Liver (tissue), 8 donors: ENCODE measurements at regions not wholly inside any gene's neighbourhood (a gene's known extent, or its start where the extent isn't known, plus 50 kb on each side); places are given as distances from the start of the nearest gene placed in this dataset.

Source experiments
- DNase-seq: peaks from one replicate; pipeline ENCODE4 v3.0.0-alpha.2; 2017; ENCODE audit warnings: low spot score
- H3K27ac ChIP-seq, 2 donors: one replicate each; pipeline ENCODE4 v1.7.0; 2013; ENCODE audit warnings: inconsistent platforms in 2 of 2, low read length in 2 of 2, control low read depth in 1 of 2, low read depth in 1 of 2, mild to moderate bottlenecking in 1 of 2
- H3K27me3 ChIP-seq, 4 donors: one replicate each; pipeline versions ENCODE4 v1.6.1 to v1.7.0; 2013; ENCODE audit warnings: low read length in 3 of 4, inconsistent platforms in 1 of 4, mild to moderate bottlenecking in 1 of 4, moderate library complexity in 1 of 4; ENCODE audit not compliant: control insufficient read depth in 4 of 4, insufficient read depth in 4 of 4
- H3K36me3 ChIP-seq, 4 donors: one replicate each; pipeline versions ENCODE4 v1.6.1 to v1.7.0; 2013; ENCODE audit warnings: low read length in 3 of 4, mild to moderate bottlenecking in 3 of 4, low read depth in 1 of 4, moderate library complexity in 1 of 4; ENCODE audit not compliant: control insufficient read depth in 4 of 4, insufficient read depth in 3 of 4
- H3K4me1 ChIP-seq, 4 donors: one replicate each; pipeline versions ENCODE4 v1.6.1 to v1.7.0; 2013; ENCODE audit warnings: low read length in 3 of 4, mild to moderate bottlenecking in 3 of 4, moderate library complexity in 1 of 4; ENCODE audit not compliant: control insufficient read depth in 4 of 4, insufficient read depth in 4 of 4
- H3K4me3 ChIP-seq, 3 donors: one replicate each; pipeline versions ENCODE4 v1.6.1 to v1.7.0; 2013; ENCODE audit warnings: low read length in 3 of 3, control low read depth in 1 of 3, low read depth in 1 of 3, mild to moderate bottlenecking in 1 of 3
- H3K9ac ChIP-seq, 2 donors: one replicate each; pipeline ENCODE4 v1.7.0; 2013; ENCODE audit warnings: low read length in 2 of 2, mild to moderate bottlenecking in 2 of 2, moderate library complexity in 2 of 2, control low read depth in 1 of 2, low read depth in 1 of 2
- H3K9me3 ChIP-seq, 4 donors: one replicate each; pipeline versions ENCODE4 v1.6.1 to v1.7.0; 2013; ENCODE audit warnings: low read length in 3 of 4; ENCODE audit not compliant: control insufficient read depth in 4 of 4
- ATF3 ChIP-seq: IDR thresholded peaks from 2 replicates; pipeline ENCODE4 v1.6.1; 2016; ENCODE audit warnings: antibody characterized with exemption
- CTCF ChIP-seq: fragments of 150-350 bp; IDR thresholded peaks from 2 replicates; pipeline ENCODE4 v1.5.1; 2017; ENCODE audit warnings: improper control_type of control experiment, low read depth, low read length; ENCODE audit not compliant: missing input control
- EGR1 ChIP-seq, 2 donors: IDR thresholded peaks; 2 replicates each; pipeline ENCODE4 v1.6.1; 2016 to 2018; ENCODE audit warnings: antibody characterized with exemption in 2 of 2, low read depth in 2 of 2
- FOXA1 ChIP-seq: IDR thresholded peaks from 2 replicates; pipeline ENCODE4 v1.6.1; 2016; ENCODE audit warnings: antibody characterized with exemption
- FOXA2 ChIP-seq: IDR thresholded peaks from 2 replicates; pipeline ENCODE4 v1.6.1; 2016; ENCODE audit warnings: antibody characterized with exemption
- GABPA ChIP-seq, 2 donors: IDR thresholded peaks in 1 of 2; conservative IDR thresholded peaks in 1 of 2; 2 replicates each; pipeline ENCODE4 v1.6.1; 2016; ENCODE audit warnings: antibody characterized with exemption in 2 of 2, mild to moderate bottlenecking in 1 of 2, moderate library complexity in 1 of 2
- HNF4A ChIP-seq, 2 donors: conservative IDR thresholded peaks; 2 replicates each; pipeline ENCODE4 v1.6.1; 2016; ENCODE audit warnings: antibody characterized with exemption in 2 of 2, mild to moderate bottlenecking in 2 of 2
- HNF4G ChIP-seq: IDR thresholded peaks from 2 replicates; pipeline ENCODE4 v1.6.1; 2016; ENCODE audit warnings: antibody characterized with exemption
- JUND ChIP-seq, 2 donors: IDR thresholded peaks; 2 replicates each; pipeline ENCODE4 v1.6.1; 2016; ENCODE audit warnings: antibody characterized with exemption in 2 of 2
- MAX ChIP-seq: IDR thresholded peaks from 2 replicates; pipeline ENCODE4 v1.6.1; 2016; ENCODE audit warnings: antibody characterized with exemption
- NR2F2 ChIP-seq: IDR thresholded peaks from 2 replicates; pipeline ENCODE4 v1.6.1; 2016; ENCODE audit warnings: antibody characterized with exemption
- RAD21 ChIP-seq, 2 donors: IDR thresholded peaks; 2 replicates each; pipeline ENCODE4 v1.6.1; 2016; ENCODE audit warnings: antibody characterized with exemption in 2 of 2, mild to moderate bottlenecking in 2 of 2
- REST ChIP-seq: IDR thresholded peaks from 2 replicates; pipeline ENCODE4 v1.6.1; 2016; ENCODE audit warnings: antibody characterized with exemption, mild to moderate bottlenecking
- RXRA ChIP-seq, 2 donors: IDR thresholded peaks; 2 replicates each; pipeline ENCODE4 v1.6.1; 2017 to 2018; ENCODE audit warnings: antibody characterized with exemption in 2 of 2, mild to moderate bottlenecking in 1 of 2
- SP1 ChIP-seq: IDR thresholded peaks from 2 replicates; pipeline ENCODE4 v1.6.1; 2018; ENCODE audit warnings: antibody characterized with exemption, mild to moderate bottlenecking
- TAF1 ChIP-seq: conservative IDR thresholded peaks from 2 replicates; pipeline ENCODE4 v1.6.1; 2016; ENCODE audit warnings: antibody characterized with exemption, mild to moderate bottlenecking
- YY1 ChIP-seq: IDR thresholded peaks from 2 replicates; pipeline ENCODE4 v1.6.1; 2016; ENCODE audit warnings: antibody characterized with exemption, mild to moderate bottlenecking
- ZBTB33 ChIP-seq: IDR thresholded peaks from 2 replicates; pipeline ENCODE4 v1.6.1; 2016; ENCODE audit warnings: antibody characterized with exemption
- WGBS: extraction: QIAGEN DNeasy Blood & Tissue Kit; methylation state at CpG from one replicate; pipeline ENCODE4 v1.1.7; 2013; 5-methylcytosine and 5-hydroxymethylcytosine counted together
- donor health status: healthy.
- donor health status: healthy.
- donor health status: healthy.
- donor health status: healthy.
- donor health status: healthy.

GRCh38 chr2:44086629-44087028, 82.0 kb upstream of the PPM1B start:
- peak overlapping the region; percentile 74 to 80 for H3K27ac ChIP-seq
- H3K36me3 ChIP-seq = no peaks in the 10 kb centered on the region
- peaks cover 7 to 27% (median 18%) of the 10 kb centered on the region in 4 donors for H3K4me1 ChIP-seq
- WGBS = 84% methylated on average over 12 of the region's 12 CpGs
- H3K9ac ChIP-seq = peak overlapping the region; percentile 36 to 44
- TF ChIP-seq RXRA (IDR thresholded peaks at IDR 0.05) (no peak), NR2F2 (no peak), REST (no peak), TAF1 (no peak), HNF4G (no peak), GABPA (IDR thresholded peaks at IDR 0.05 in 1 of 2, conservative IDR thresholded peaks at IDR 0.05 in 1 of 2) (no peak), SP1 (no peak), HNF4A (conservative IDR thresholded peaks at IDR 0.05) (no peak), MAX (no peak), ATF3 (no peak), ZBTB33 (no peak), FOXA1 (no peak), CTCF (no peak)
- H3K4me3 ChIP-seq = no peak overlapping the region
- H3K9me3 ChIP-seq = no peaks in the 10 kb centered on the region
- no peak for DNase-seq
- no peaks in the 10 kb centered on the region for H3K27me3 ChIP-seq

DNA sequence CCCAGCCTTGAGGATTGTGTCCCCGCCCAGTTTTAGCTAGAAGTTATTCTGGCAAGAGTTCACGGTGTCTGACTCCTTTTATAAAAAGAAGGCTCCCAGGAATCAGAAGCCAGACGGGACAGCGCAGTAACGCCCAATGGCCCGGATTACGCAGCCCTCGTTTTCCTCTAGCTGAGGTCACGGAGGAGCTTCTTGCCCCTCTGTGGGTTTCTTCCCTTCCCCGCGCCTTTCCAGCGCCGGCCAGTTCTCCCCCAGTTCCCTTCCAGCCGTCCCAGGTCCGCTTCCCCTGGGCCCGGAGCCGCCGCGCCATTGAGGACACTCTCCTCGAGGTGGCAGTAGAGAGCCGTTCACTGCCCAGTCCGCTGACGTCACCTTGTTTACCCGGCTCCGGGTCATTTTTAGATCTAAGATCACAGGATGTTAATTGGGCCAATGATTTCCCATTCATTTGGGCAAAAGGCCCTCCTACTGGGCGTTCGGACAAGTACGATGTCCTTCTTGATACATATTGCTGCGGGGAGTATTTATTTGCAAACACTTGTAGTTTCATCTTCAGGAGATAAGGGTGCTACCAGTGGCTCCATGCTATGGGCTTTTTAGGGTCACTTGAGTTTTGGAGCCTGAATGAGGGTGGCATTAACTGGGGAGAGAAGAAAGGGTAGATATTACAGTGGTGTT, 81.5 kb upstream of the PPM1B start:
- peak overlapping the region; percentile 74 to 80 for H3K27ac ChIP-seq
- DNase-seq = peak; percentile 91
- H3K36me3 ChIP-seq = no peaks in the 10 kb centered on the region
- H3K27me3 ChIP-seq = no peaks in the 10 kb centered on the region
- H3K4me1 ChIP-seq = peaks cover 7 to 25% (median 13%) of the 10 kb centered on the region in 4 donors
- H3K4me3 ChIP-seq = peak overlapping the region; percentile 14 to 27 (median 25)
- H3K9ac ChIP-seq = peak overlapping the region; percentile 44 to 64
- H3K9me3 ChIP-seq = no peaks in the 10 kb centered on the region
- 8% methylated on average over 29 of the region's 29 CpGs for WGBS
- TF ChIP-seq YY1 (peak; percentile 86), ZBTB33 (no peak), RAD21 (IDR thresholded peaks at IDR 0.05) (peak; percentile 92 to 95), EGR1 (IDR thresholded peaks at IDR 0.05; ENCODE audit: low read depth in 2 of 2) (no peak), FOXA2 (peak; percentile 95), JUND (IDR thresholded peaks at IDR 0.05) (peak; percentile 98), NR2F2 (peak; percentile 54), FOXA1 (peak; percentile 96), REST (no peak), GABPA (IDR thresholded peaks at IDR 0.05 in 1 of 2, conservative IDR thresholded peaks at IDR 0.05 in 1 of 2) (no peak), HNF4G (peak; percentile 48), SP1 (peak; percentile 66)
